K562 (cell line): ENCODE measurements at regions not wholly inside any gene's neighbourhood (a gene's known extent, or its start where the extent isn't known, plus 50 kb on each side); places are given as distances from the start of the nearest gene placed in this dataset.

Source experiments
- ATAC-seq: fragments of 200-7000 bp; cut with Tn5 transposase; 3 replicates; pipeline ENCODE4 v1.9.1; 2020; ENCODE audit warnings: moderate library complexity
- BruUV-seq: library from RNA; stranded (reverse); fragments of 400-500 nt; replicated peaks from 2 replicates; lab custom pipeline; 2021; lab: Mats Ljungman, UMichigan
- CTCF ChIA-PET: fragments of 300-600 bp; formaldehyde crosslinking; extraction: SDS; loops from one replicate; lab custom pipeline; 2021; ENCODE audit warnings: low intra/inter-chr PET ratio; lab: Yijun Ruan, JAX
- POLR2A ChIA-PET: fragments of 300-600, 350-650 bp; sonication (Branson Sonifier 250); formaldehyde crosslinking; extraction: SDS; loops from one replicate; lab custom pipeline; 2021; ENCODE audit warnings: antibody characterized with exemption, inconsistent platforms; lab: Yijun Ruan, JAX
- DNase-seq, 4 experiments: peaks; one replicate each; pipeline versions ENCODE4 v3.0.0 to v3.0.0-alpha.2; 2011 to 2018; ENCODE audit warnings: low spot score in 3 of 4, mixed read lengths in 3 of 4; ENCODE audit errors: extremely low read depth in 1 of 4
- FAIRE-seq: peaks from 2 replicates; lab custom pipeline; 2011; peaks lifted over from hg19 to GRCh38; lab: Jason Lieb, UNC
- H2AFZ ChIP-seq: 2 replicates; pipeline ENCODE4 v1.6.0; 2011; ENCODE audit warnings: low read depth, low read length, control low read depth, inconsistent platforms
- H3K27ac ChIP-seq: fragments of 200-600 bp; 3 replicates; pipeline ENCODE4 v1.8.0; 2011; ENCODE audit warnings: low read depth, mild to moderate bottlenecking, control low read depth, inconsistent platforms, low read length, moderate library complexity, mixed read lengths; ENCODE audit errors: extremely low read depth
- H3K27me3 ChIP-seq, 2 experiments: fragments of 300-600 bp in 1 of 2; 2 replicates in 1 of 2; 3 replicates in 1 of 2; pipeline versions ENCODE4 v1.6.0 to v1.8.0; 2011; ENCODE audit warnings: inconsistent platforms in 2 of 2, low read length in 2 of 2, mild to moderate bottlenecking in 1 of 2, mixed read lengths in 1 of 2, moderate library complexity in 1 of 2; ENCODE audit not compliant: control insufficient read depth in 2 of 2, insufficient read depth in 2 of 2
- H3K36me3 ChIP-seq: fragments of 300-600 bp; 3 replicates; pipeline ENCODE4 v1.8.0; 2011; ENCODE audit warnings: mild to moderate bottlenecking, low read length, inconsistent platforms; ENCODE audit not compliant: control insufficient read depth, insufficient read depth
- H3K4me1 ChIP-seq, 2 experiments: fragments of 200-600 bp in 1 of 2; replicated peaks in 1 of 2; 2 replicates in 1 of 2; 3 replicates in 1 of 2; pipeline versions ENCODE4 v1.5.1 to v1.8.0; 2011; ENCODE audit warnings: inconsistent platforms in 2 of 2, low read length in 2 of 2, mild to moderate bottlenecking in 1 of 2, mixed read lengths in 1 of 2, moderate library complexity in 1 of 2; ENCODE audit not compliant: control insufficient read depth in 2 of 2, insufficient read depth in 2 of 2
- H3K4me2 ChIP-seq: 2 replicates; pipeline ENCODE4 v1.6.1; 2011; ENCODE audit warnings: low read length, control low read depth, inconsistent platforms, mixed read lengths; ENCODE audit not compliant: insufficient read depth
- H3K4me3 ChIP-seq: fragments of 200-600 bp; sonication (generic), shearing (Covaris generic); 2 replicates; pipeline ENCODE4 v1.5.1; 2016; ENCODE audit warnings: control low read depth, inconsistent platforms
- H3K79me2 ChIP-seq: fragments of 200-600 bp; 3 replicates; pipeline ENCODE4 v1.8.0; 2011; ENCODE audit warnings: low read length, inconsistent platforms; ENCODE audit not compliant: control insufficient read depth, insufficient read depth
- H3K9ac ChIP-seq, 2 experiments: 2 replicates each; pipeline versions ENCODE4 v1.6.0 to v1.6.1; 2011; ENCODE audit warnings: low read depth in 2 of 2, low read length in 2 of 2, control low read depth in 1 of 2, inconsistent platforms in 1 of 2, mild to moderate bottlenecking in 1 of 2, mixed read lengths in 1 of 2; ENCODE audit not compliant: insufficient read depth in 1 of 2
- H3K9me1 ChIP-seq: one replicate; pipeline ENCODE4 v1.6.0; 2011; ENCODE audit warnings: inconsistent platforms, mild to moderate bottlenecking, low read length, moderate library complexity; ENCODE audit not compliant: control insufficient read depth, insufficient read depth
- H3K9me3 ChIP-seq: replicated peaks from 2 replicates; pipeline ENCODE4 v1.5.1; 2011; ENCODE audit warnings: low read depth, low read length, inconsistent platforms; ENCODE audit not compliant: control insufficient read depth, insufficient read depth
- H4K20me1 ChIP-seq: replicated peaks from 2 replicates; pipeline ENCODE4 v1.6.1; 2011; ENCODE audit warnings: low read length, inconsistent platforms, mixed read lengths; ENCODE audit not compliant: control insufficient read depth, insufficient read depth
- ATF7 ChIP-seq: fragments of 450-650 bp; IDR thresholded peaks from 2 replicates; pipeline ENCODE4 v1.7.1; 2014; ENCODE audit warnings: mild to moderate bottlenecking, moderate library complexity
- CEBPB ChIP-seq: fragments of 450-650 bp; IDR thresholded peaks from 2 replicates; pipeline ENCODE4 v1.6.1; 2016; ENCODE audit warnings: missing genetic modification characterization, missing compliant biosample characterization
- FOXJ3 ChIP-seq: sonication (generic); formaldehyde crosslinking; IDR thresholded peaks from 2 replicates; pipeline ENCODE4 v1.4.0; 2020; ENCODE audit warnings: mild to moderate bottlenecking, missing genetic modification reagents
- FOXO4 ChIP-seq: fragments of 450-650 bp; formaldehyde crosslinking; IDR thresholded peaks from 2 replicates; pipeline ENCODE4 v1.4.0; 2020; ENCODE audit warnings: mild to moderate bottlenecking, moderate library complexity
- HNRNPK ChIP-seq: fragments of 200-400 bp; formaldehyde crosslinking; IDR thresholded peaks from one replicate; pipeline ENCODE4 v1.6.1; 2018; ENCODE audit warnings: mild to moderate bottlenecking, low read depth, low read length; ENCODE audit not compliant: poor library complexity, severe bottlenecking
- NR1H2 ChIP-seq: sonication (generic); formaldehyde crosslinking; IDR thresholded peaks from 2 replicates; pipeline ENCODE4 v1.4.0; 2020; ENCODE audit warnings: mild to moderate bottlenecking, missing genetic modification reagents
- POLR2B ChIP-seq: fragments of 450-650 bp; IDR thresholded peaks from 2 replicates; pipeline ENCODE4 v1.6.1; 2018; ENCODE audit warnings: low read depth; ENCODE audit not compliant: partially characterized antibody
- STAT6 ChIP-seq: sonication (generic); formaldehyde crosslinking; IDR thresholded peaks from 2 replicates; pipeline ENCODE4 v1.8.1; 2023; ENCODE audit warnings: mild to moderate bottlenecking, missing genetic modification reagents
- TAF15 ChIP-seq: fragments of 200-400 bp; formaldehyde crosslinking; IDR thresholded peaks from 2 replicates; pipeline ENCODE4 v1.6.1; 2017; ENCODE audit warnings: mild to moderate bottlenecking, low read depth, low read length, moderate library complexity
- TEAD2 ChIP-seq: fragments of 450-650 bp; IDR thresholded peaks from 2 replicates; pipeline ENCODE4 v1.6.1; 2016; ENCODE audit warnings: missing genetic modification characterization, control low read depth, missing compliant biosample characterization
- U2AF1 ChIP-seq: fragments of 200-400 bp; formaldehyde crosslinking; optimal IDR thresholded peaks from 2 replicates; pipeline ENCODE3; 2017; ENCODE audit warnings: mild to moderate bottlenecking, low read depth, low read length, moderate library complexity
- ZNF239 ChIP-seq: fragments of 250-450 bp; sonication (Bioruptor Pico); IDR thresholded peaks from 2 replicates; pipeline ENCODE4 v1.4.0; 2020; ENCODE audit warnings: mild to moderate bottlenecking
- ZNF561 ChIP-seq: fragments of 450-650 bp; formaldehyde crosslinking; conservative IDR thresholded peaks from 2 replicates; pipeline ENCODE4 v1.4.0; 2020; ENCODE audit warnings: mild to moderate bottlenecking, moderate library complexity
- WGBS: fragments of 100-300 bp; shearing (Covaris generic); methylation state at CpG from one replicate; pipeline ENCODE4 v1.1.6; 2016; ENCODE audit warnings: low coverage, mixed read lengths; ENCODE audit not compliant: insufficient coverage; ENCODE audit errors: missing lambda C conversion rate; 5-methylcytosine and 5-hydroxymethylcytosine counted together
- in situ Hi-C: fragments of 300-500 bp; cut with MboI; formaldehyde crosslinking; loops from 4 replicates; pipeline ENCODE4 v1.15.0; 2018; ENCODE audit warnings: inconsistent platforms, mixed read lengths
- intact Hi-C: fragments of 100-400 bp; cut with micrococcal nuclease; formaldehyde crosslinking; loops from 2 replicates; pipeline ENCODE4 v1.14.2; 2022
- TF ChIP-seq, protein P1 (sequence below): fragments of 200-800 bp; sonication (Bioruptor generic); IDR thresholded peaks from 2 replicates; pipeline ENCODE4 v1.6.1; 2016; ENCODE audit warnings: missing genetic modification characterization, missing compliant biosample characterization

- H4K20me1 ChIP-seq = no peaks in the 10 kb centered on the region
- FAIRE-seq (no peak), ATAC-seq (no peak), DNase-seq (no peak)
- POLR2A ChIA-PET = no interaction called here
- H3K9me1 ChIP-seq = no peaks in the 10 kb centered on the region
- no peaks in the 10 kb centered on the region for H3K36me3 ChIP-seq
- in situ Hi-C loops (no loop called here), intact Hi-C loops (no loop called here)
- no CpG with 5 or more reads among the region's 2 CpGs for WGBS
- no peak overlapping the region for H3K4me2 ChIP-seq
- H3K4me3 ChIP-seq = no peak overlapping the region
- no peaks in the 10 kb centered on the region for H3K9me3 ChIP-seq
- no peak overlapping the region for H2AFZ ChIP-seq
- H3K4me1 ChIP-seq = no peaks in the 10 kb centered on the region
- no peak overlapping the region for H3K9ac ChIP-seq
- H3K27ac ChIP-seq = no peak overlapping the region
- no peaks in the 10 kb centered on the region for H3K79me2 ChIP-seq
- BruUV-seq = no TSS peak
- CTCF ChIA-PET = no interaction called here
- H3K27me3 ChIP-seq = no peaks in the 10 kb centered on the region
- TF ChIP-seq, protein P1, sequence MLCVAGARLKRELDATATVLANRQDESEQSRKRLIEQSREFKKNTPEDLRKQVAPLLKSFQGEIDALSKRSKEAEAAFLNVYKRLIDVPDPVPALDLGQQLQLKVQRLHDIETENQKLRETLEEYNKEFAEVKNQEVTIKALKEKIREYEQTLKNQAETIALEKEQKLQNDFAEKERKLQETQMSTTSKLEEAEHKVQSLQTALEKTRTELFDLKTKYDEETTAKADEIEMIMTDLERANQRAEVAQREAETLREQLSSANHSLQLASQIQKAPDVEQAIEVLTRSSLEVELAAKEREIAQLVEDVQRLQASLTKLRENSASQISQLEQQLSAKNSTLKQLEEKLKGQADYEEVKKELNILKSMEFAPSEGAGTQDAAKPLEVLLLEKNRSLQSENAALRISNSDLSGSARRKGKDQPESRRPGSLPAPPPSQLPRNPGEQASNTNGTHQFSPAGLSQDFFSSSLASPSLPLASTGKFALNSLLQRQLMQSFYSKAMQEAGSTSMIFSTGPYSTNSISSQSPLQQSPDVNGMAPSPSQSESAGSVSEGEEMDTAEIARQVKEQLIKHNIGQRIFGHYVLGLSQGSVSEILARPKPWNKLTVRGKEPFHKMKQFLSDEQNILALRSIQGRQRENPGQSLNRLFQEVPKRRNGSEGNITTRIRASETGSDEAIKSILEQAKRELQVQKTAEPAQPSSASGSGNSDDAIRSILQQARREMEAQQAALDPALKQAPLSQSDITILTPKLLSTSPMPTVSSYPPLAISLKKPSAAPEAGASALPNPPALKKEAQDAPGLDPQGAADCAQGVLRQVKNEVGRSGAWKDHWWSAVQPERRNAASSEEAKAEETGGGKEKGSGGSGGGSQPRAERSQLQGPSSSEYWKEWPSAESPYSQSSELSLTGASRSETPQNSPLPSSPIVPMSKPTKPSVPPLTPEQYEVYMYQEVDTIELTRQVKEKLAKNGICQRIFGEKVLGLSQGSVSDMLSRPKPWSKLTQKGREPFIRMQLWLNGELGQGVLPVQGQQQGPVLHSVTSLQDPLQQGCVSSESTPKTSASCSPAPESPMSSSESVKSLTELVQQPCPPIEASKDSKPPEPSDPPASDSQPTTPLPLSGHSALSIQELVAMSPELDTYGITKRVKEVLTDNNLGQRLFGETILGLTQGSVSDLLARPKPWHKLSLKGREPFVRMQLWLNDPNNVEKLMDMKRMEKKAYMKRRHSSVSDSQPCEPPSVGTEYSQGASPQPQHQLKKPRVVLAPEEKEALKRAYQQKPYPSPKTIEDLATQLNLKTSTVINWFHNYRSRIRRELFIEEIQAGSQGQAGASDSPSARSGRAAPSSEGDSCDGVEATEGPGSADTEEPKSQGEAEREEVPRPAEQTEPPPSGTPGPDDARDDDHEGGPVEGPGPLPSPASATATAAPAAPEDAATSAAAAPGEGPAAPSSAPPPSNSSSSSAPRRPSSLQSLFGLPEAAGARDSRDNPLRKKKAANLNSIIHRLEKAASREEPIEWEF = no peak
- TF ChIP-seq ZNF561 = no peak
- no peak for TF ChIP-seq STAT6 (CRISPR knock-in tag)
- no peak for TF ChIP-seq CEBPB (tag)
- TF ChIP-seq TAF15 = no peak
- TF ChIP-seq ZNF239 (CRISPR knock-in tag) = no peak
- no peak for TF ChIP-seq TEAD2
- no peak for TF ChIP-seq FOXO4 (CRISPR knock-in tag)
- no peak for TF ChIP-seq FOXJ3
- TF ChIP-seq POLR2B = no peak
- no peak for TF ChIP-seq HNRNPK
- no peak for TF ChIP-seq NR1H2 (CRISPR knock-in tag)
- no peak for TF ChIP-seq U2AF1
- no peak for TF ChIP-seq ATF7
These were observed 357.2 kb upstream of the HSFY2 start for GRCh38 chrY:19130569-19131358.
